ENCODE measurements at regions not wholly inside any gene's neighbourhood (a gene's known extent, or its start where the extent isn't known, plus 50 kb on each side); places are given as distances from the start of the nearest gene placed in this dataset.

GRCh38 chr15:31216215-31216911 lies 110.3 kb upstream of the KLF13 start:
- intact Hi-C loops (cut with DNase I, micrococcal nuclease): loop anchor here in 1 of 2 donors (5.0 to 10.0 kb wide), 2 partner anchors 111 to 278 kb away; partner anchors contain the start of gene KLF13
- TF ChIP-seq CTCF (IDR thresholded peaks at IDR 0.05): no peak
- DNase-seq (peak; percentile 96 to 97 (median 97)), ATAC-seq (peak; percentile 86)
- H3K9me3 ChIP-seq: no peaks in the 10 kb centered on the region
- H3K4me3 ChIP-seq: no peak overlapping the region
- H3K4me1 ChIP-seq (ENCODE audit: low read depth): peaks cover 24% of the 10 kb centered on the region
- no peaks in the 10 kb centered on the region for H3K36me3 ChIP-seq (ENCODE audit: low read depth)

DNA sequence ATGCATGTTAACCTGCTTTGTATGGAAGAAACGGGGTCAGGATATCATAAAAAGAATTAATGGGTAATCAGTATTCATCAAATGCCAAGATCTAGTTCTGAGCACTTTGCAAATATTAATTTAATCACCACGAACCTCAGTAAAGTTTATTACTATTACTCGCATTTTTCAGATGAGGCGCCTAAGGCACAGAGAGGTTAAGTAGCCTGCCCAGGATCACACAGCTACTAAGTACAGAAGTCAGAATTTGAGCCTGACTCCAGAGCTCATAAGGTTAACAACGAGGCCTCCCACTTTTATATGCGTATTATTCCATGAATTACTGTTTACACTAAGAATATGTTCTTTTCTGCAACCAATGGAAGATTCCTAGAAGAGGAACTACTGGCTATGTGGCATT lies 109.6 kb upstream of the KLF13 start:
- H3K4me1 ChIP-seq (ENCODE audit: low read depth): peaks cover 24% of the 10 kb centered on the region
- H3K36me3 ChIP-seq (ENCODE audit: low read depth): no peaks in the 10 kb centered on the region
- DNase-seq (no peak), ATAC-seq (no peak)
- H3K4me3 ChIP-seq: no peak overlapping the region
- H3K9me3 ChIP-seq: no peaks in the 10 kb centered on the region
- intact Hi-C loops (cut with DNase I, micrococcal nuclease): loop anchor here in 1 of 2 donors (5.0 to 10.0 kb wide), 2 partner anchors 110 to 278 kb away; partner anchors contain the start of gene KLF13
- TF ChIP-seq CTCF (IDR thresholded peaks at IDR 0.05): no peak

DNA sequence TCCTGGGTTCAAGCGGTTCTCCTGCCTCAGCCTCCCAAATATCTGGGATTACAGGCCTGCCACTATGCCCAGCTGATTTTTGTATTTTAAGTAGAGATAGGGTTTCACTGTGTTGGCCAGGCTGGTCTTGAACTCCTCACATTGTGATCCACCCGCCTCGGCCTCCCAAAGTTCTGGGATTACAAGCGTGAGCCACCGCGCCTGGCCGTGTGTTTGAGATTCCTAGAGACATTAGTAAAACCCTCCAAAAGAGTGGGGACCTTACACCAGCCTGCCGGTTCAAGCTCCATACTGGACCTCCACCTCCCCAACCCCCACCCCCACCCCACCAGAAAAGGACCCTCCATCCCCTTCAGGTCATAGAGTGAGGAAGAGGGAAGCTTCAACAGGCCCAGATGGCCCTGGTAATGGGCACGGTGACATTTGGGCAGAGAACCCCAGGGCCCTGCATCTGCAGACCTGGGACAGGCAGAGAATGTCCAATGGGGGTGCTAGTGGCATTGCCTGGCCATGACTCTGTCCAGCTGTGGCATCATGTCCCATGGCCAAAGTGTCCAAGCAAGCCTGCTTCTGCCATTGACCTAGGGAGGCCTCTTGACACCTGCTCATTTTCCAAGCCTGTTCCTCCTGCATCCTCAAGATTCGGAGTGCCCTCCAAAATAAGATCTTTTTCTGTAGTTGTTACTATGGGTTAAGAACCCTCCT lies 108.9 kb upstream of the KLF13 start:
- TF ChIP-seq CTCF (IDR thresholded peaks at IDR 0.05): no peak
- H3K4me1 ChIP-seq (ENCODE audit: low read depth): peaks cover 24% of the 10 kb centered on the region
- no peaks in the 10 kb centered on the region for H3K9me3 ChIP-seq
- ATAC-seq (no peak), DNase-seq (no peak)
- no peaks in the 10 kb centered on the region for H3K36me3 ChIP-seq (ENCODE audit: low read depth)
- intact Hi-C loops (cut with DNase I, micrococcal nuclease): loop anchor here in 1 of 2 donors (5.0 to 10.0 kb wide), 2 partner anchors 110 to 277 kb away; partner anchors contain the start of gene KLF13
- H3K4me3 ChIP-seq: no peak overlapping the region

GRCh38 chr15:31219221-31219620 lies 107.4 kb upstream of the KLF13 start:
- no peak for TF ChIP-seq CTCF (IDR thresholded peaks at IDR 0.05)
- no peaks in the 10 kb centered on the region for H3K9me3 ChIP-seq
- no peak overlapping the region for H3K4me3 ChIP-seq
- ATAC-seq (no peak), DNase-seq (no peak)
- H3K4me1 ChIP-seq (ENCODE audit: low read depth): peaks cover 32% of the 10 kb centered on the region
- no peaks in the 10 kb centered on the region for H3K36me3 ChIP-seq (ENCODE audit: low read depth)
- intact Hi-C loops (cut with DNase I, micrococcal nuclease): loop anchor here in 1 of 2 donors (5.0 to 10.0 kb wide), 2 partner anchors 108 to 276 kb away; partner anchors contain the start of gene KLF13

DNA sequence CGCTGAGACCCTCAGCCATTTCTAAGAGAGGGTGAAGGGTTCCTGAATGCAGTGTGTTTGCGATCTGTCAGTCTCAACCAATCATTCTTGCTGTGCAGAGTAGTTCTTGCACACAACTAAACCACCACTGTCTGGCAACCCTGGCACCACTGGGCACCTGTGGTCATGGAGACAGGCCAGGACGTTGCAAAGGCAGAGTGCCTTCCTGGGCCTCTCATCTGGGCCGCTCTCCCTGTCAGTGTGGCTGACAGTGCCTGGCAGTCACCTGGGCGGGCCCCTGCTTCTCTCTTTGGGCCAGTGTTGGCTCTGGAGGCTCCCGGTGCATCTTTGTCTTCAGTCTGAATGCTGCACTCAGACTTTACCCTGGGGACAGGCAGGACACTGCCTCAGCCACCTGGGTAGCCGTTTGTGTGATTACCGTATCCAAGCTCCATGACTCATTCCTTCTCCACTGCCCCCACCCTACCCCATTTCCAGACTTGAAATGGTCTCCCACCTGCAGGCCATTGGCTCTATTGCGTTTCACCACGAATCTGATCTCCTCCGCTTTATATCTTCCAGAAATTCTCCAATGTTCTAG lies 104.6 kb upstream of the KLF13 start:
- H3K36me3 ChIP-seq (ENCODE audit: low read depth): no peaks in the 10 kb centered on the region
- peaks cover 13% of the 10 kb centered on the region for H3K4me1 ChIP-seq (ENCODE audit: low read depth)
- TF ChIP-seq CTCF (IDR thresholded peaks at IDR 0.05): no peak
- H3K4me3 ChIP-seq: no peak overlapping the region
- DNase-seq (no peak), ATAC-seq (peak; percentile 80)
- intact Hi-C loops (cut with DNase I, micrococcal nuclease): no loop called here
- no peaks in the 10 kb centered on the region for H3K9me3 ChIP-seq

Measured in mucosa of descending colon (tissue), 3 donors.